Peyer's patch (tissue), 4 donors: ENCODE measurements at regions not wholly inside any gene's neighbourhood (a gene's known extent, or its start where the extent isn't known, plus 50 kb on each side); places are given as distances from the start of the nearest gene placed in this dataset.
"Not testable (repeated sequence)": the region's sequence is repeated elsewhere in the genome, so short reads cannot be mapped to it uniquely, and the experiment has no call there.

Experiments used
- POLR2A ChIP-seq, 2 donors: fragments of 450-650 bp; IDR thresholded peaks; one replicate each; pipeline ENCODE4 v1.5.1; 2017; ENCODE audit warnings: antibody characterized with exemption in 2 of 2, mild to moderate bottlenecking in 2 of 2, moderate library complexity in 2 of 2
- TF ChIP-seq, protein P1 (sequence below), 6 experiments: fragments of 450-650 bp in 4 of 6; fragments of 200-600 bp in 2 of 6; sonication (generic) in 1 of 6; IDR thresholded peaks; one replicate each; pipeline ENCODE4 v1.5.1; 2017 to 2019; ENCODE audit warnings: antibody characterized with exemption in 6 of 6, mild to moderate bottlenecking in 3 of 6, moderate library complexity in 1 of 6

DNA sequence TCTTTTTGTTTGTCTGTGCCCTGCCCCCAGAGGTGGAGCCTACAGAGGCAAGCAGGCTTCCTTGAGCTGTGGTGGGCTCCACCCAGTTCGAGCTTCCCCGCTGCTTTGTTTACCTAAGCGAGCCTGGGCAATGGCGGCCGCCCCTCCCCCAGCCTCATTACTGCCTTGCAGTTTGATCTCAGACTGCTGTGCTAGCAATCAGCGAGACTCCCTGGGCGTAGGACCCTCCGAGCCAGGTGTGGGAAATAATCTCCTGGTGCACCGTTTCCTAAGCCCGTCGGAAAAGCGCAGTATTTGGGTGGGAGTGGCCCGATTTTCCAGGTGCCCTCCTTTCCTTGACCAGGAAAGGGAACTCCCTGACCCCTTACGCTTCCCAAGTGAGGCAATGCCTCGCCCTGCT lies 78.6 kb upstream of the HAND2 start:
- TF ChIP-seq, protein P1, sequence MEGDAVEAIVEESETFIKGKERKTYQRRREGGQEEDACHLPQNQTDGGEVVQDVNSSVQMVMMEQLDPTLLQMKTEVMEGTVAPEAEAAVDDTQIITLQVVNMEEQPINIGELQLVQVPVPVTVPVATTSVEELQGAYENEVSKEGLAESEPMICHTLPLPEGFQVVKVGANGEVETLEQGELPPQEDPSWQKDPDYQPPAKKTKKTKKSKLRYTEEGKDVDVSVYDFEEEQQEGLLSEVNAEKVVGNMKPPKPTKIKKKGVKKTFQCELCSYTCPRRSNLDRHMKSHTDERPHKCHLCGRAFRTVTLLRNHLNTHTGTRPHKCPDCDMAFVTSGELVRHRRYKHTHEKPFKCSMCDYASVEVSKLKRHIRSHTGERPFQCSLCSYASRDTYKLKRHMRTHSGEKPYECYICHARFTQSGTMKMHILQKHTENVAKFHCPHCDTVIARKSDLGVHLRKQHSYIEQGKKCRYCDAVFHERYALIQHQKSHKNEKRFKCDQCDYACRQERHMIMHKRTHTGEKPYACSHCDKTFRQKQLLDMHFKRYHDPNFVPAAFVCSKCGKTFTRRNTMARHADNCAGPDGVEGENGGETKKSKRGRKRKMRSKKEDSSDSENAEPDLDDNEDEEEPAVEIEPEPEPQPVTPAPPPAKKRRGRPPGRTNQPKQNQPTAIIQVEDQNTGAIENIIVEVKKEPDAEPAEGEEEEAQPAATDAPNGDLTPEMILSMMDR (IDR thresholded peaks at IDR 0.05) = not testable (repeated sequence)
- TF ChIP-seq POLR2A (IDR thresholded peaks at IDR 0.05) = not testable (repeated sequence)
